Keratinocyte (primary cell): ENCODE measurements at regions not wholly inside any gene's neighbourhood (a gene's known extent, or its start where the extent isn't known, plus 50 kb on each side); places are given as distances from the start of the nearest gene placed in this dataset.

ENCODE experiments used
- DNase-seq: peaks from one replicate; pipeline ENCODE4 v3.0.0-alpha.2; 2011; ENCODE audit warnings: low read depth, missing footprints, low spot score
- FAIRE-seq: peaks from 2 replicates; lab custom pipeline; 2011; peaks lifted over from hg19 to GRCh38; lab: Jason Lieb, UNC
- H2AFZ ChIP-seq: 2 replicates; pipeline ENCODE4 v1.6.0; 2012; ENCODE audit warnings: low read length, control low read depth, inconsistent platforms; ENCODE audit not compliant: control insufficient read depth
- H3K27ac ChIP-seq: 2 replicates; pipeline ENCODE4 v1.5.1; 2011; ENCODE audit warnings: low read length; ENCODE audit not compliant: control insufficient read depth, insufficient read depth
- H3K27me3 ChIP-seq: 3 replicates; pipeline ENCODE4 v1.6.0; 2011; ENCODE audit warnings: low read length; ENCODE audit not compliant: control insufficient read depth, insufficient read depth; ENCODE audit errors: extremely low read depth
- H3K36me3 ChIP-seq, 2 experiments: 2 replicates in 1 of 2; 3 replicates in 1 of 2; pipeline ENCODE4 v1.5.1; 2011; ENCODE audit warnings: low read length in 2 of 2, mild to moderate bottlenecking in 1 of 2; ENCODE audit not compliant: control insufficient read depth in 2 of 2, insufficient read depth in 2 of 2; ENCODE audit errors: extremely low read depth in 1 of 2
- H3K4me1 ChIP-seq: 3 replicates; pipeline ENCODE4 v1.5.1; 2011; ENCODE audit warnings: low read length; ENCODE audit not compliant: control insufficient read depth, insufficient read depth; ENCODE audit errors: extremely low read depth
- H3K4me2 ChIP-seq: 3 replicates; pipeline ENCODE4 v1.6.0; 2011; ENCODE audit warnings: low read depth, low read length; ENCODE audit not compliant: control insufficient read depth, insufficient read depth; ENCODE audit errors: extremely low read depth
- H3K4me3 ChIP-seq, 3 experiments: fragments of 200-600 bp in 1 of 3; sonication (generic) in 1 of 3; 2 replicates in 2 of 3; 3 replicates in 1 of 3; pipeline ENCODE4 v1.5.1; 2011 to 2016; ENCODE audit warnings: low read length in 3 of 3, mild to moderate bottlenecking in 3 of 3, control low read depth in 2 of 3, inconsistent platforms in 1 of 3, low read depth in 1 of 3, mixed read lengths in 1 of 3, mixed run types in 1 of 3, moderate library complexity in 1 of 3; ENCODE audit not compliant: control insufficient read depth in 2 of 3, insufficient read depth in 2 of 3; ENCODE audit errors: extremely low read depth in 1 of 3
- H3K79me2 ChIP-seq: 2 replicates; pipeline ENCODE4 v1.6.0; 2012; ENCODE audit warnings: low read length; ENCODE audit not compliant: control insufficient read depth, insufficient read depth
- H3K9ac ChIP-seq: 3 replicates; pipeline ENCODE4 v1.6.0; 2011; ENCODE audit warnings: low read length; ENCODE audit not compliant: control insufficient read depth, insufficient read depth; ENCODE audit errors: extremely low read depth
- H3K9me1 ChIP-seq: 3 replicates; pipeline ENCODE4 v1.6.0; 2011; ENCODE audit warnings: low read length; ENCODE audit not compliant: control insufficient read depth, insufficient read depth; ENCODE audit errors: extremely low read depth
- H3K9me3 ChIP-seq: 2 replicates; pipeline ENCODE4 v1.5.1; 2012; ENCODE audit warnings: low read depth, low read length; ENCODE audit not compliant: control insufficient read depth
- H4K20me1 ChIP-seq: 3 replicates; pipeline ENCODE4 v1.6.0; 2011; ENCODE audit warnings: low read length; ENCODE audit not compliant: control insufficient read depth, insufficient read depth; ENCODE audit errors: extremely low read depth
- EZH2 ChIP-seq: IDR thresholded peaks from one replicate; pipeline ENCODE4 v1.6.1; 2012; ENCODE audit warnings: inconsistent platforms, mild to moderate bottlenecking, low read length, moderate library complexity
- dilution Hi-C: fragments of 300-500 bp; cut with MboI; formaldehyde crosslinking; loops from one replicate; pipeline ENCODE4 v1.7.0; 2020; ENCODE audit warnings: low sequenced_read_pairs; ENCODE audit not compliant: extremely low pct_ligation_motif_present
- TF ChIP-seq, protein P1 (sequence below), 3 experiments: IDR thresholded peaks in 1 of 3; conservative IDR thresholded peaks in 1 of 3; optimal IDR thresholded peaks in 1 of 3; 2 replicates in 2 of 3; 3 replicates in 1 of 3; pipeline versions ENCODE3 to v1.5.1; 2011; ENCODE audit warnings: low read length in 3 of 3, mild to moderate bottlenecking in 3 of 3, moderate library complexity in 2 of 3, control low read depth in 1 of 3, inconsistent platforms in 1 of 3; ENCODE audit not compliant: insufficient read depth in 2 of 3; ENCODE audit errors: extremely low read depth in 1 of 3

DNA sequence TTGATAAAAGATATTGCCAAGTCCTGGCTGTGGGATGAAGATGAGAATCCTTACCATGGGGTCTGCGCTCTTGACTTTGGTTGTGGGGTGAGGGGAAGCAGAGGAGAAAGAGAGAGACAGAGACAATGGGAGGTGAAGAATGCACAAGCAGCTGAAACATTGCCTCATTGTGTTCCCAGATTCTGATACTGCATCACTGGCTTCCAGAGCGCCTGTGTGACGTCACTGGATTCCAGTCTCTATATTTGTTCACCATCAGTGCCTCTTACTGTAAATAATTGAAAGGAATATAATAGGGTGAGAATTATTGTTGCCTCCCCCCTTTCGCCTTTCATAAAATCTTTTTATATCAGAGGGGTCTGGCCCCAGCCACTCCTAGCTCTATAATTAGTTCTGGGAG is 188.9 kb upstream of the NTF3 start:
- Histone ChIP-seq H3K4me2 (no peak overlapping the region), H3K9me3 (no peaks in the 10 kb centered on the region), H3K36me3 (no peaks in the 10 kb centered on the region), H3K27ac (no peak overlapping the region), H3K9me1 (no peaks in the 10 kb centered on the region), H3K4me3 (no peak overlapping the region), H4K20me1 (no peaks in the 10 kb centered on the region), H3K9ac (no peak overlapping the region), H3K4me1 (no peaks in the 10 kb centered on the region), H2AFZ (no peak overlapping the region), H3K27me3 (no peaks in the 10 kb centered on the region), H3K79me2 (no peaks in the 10 kb centered on the region)
- dilution Hi-C loops: no loop called here
- TF ChIP-seq, protein P1, sequence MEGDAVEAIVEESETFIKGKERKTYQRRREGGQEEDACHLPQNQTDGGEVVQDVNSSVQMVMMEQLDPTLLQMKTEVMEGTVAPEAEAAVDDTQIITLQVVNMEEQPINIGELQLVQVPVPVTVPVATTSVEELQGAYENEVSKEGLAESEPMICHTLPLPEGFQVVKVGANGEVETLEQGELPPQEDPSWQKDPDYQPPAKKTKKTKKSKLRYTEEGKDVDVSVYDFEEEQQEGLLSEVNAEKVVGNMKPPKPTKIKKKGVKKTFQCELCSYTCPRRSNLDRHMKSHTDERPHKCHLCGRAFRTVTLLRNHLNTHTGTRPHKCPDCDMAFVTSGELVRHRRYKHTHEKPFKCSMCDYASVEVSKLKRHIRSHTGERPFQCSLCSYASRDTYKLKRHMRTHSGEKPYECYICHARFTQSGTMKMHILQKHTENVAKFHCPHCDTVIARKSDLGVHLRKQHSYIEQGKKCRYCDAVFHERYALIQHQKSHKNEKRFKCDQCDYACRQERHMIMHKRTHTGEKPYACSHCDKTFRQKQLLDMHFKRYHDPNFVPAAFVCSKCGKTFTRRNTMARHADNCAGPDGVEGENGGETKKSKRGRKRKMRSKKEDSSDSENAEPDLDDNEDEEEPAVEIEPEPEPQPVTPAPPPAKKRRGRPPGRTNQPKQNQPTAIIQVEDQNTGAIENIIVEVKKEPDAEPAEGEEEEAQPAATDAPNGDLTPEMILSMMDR (optimal IDR thresholded peaks at IDR 0.05 in 1 of 3, IDR thresholded peaks at IDR 0.05 in 1 of 3, conservative IDR thresholded peaks at IDR 0.05 in 1 of 3; ENCODE audit: extremely low read depth in 1 of 3, insufficient read depth in 2 of 3, low read length in 3 of 3): no peak
- FAIRE-seq (no peak), DNase-seq (no peak)

DNA sequence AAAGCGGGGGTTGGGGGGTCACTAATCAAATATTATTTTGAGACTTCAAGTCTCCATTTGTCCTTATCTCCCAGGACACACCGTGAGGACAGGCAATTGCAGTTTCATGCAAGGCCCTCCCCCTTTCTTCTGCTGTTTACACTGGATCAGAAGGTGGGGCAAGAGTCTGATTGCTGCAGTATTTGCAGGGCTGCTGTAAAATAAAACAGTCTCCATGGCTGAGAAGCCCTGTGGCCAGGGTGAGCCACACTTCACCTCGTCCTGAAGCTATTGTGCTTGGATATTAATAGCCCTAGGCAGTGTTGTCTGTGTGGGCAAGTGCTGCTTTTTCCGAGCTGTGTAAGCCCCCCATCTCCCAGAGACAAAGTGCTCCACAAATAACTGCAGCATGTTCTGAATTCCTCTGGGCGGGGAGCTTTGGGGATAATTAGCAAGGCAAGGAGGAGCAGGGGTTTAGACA is 187.4 kb upstream of the NTF3 start:
- dilution Hi-C loops: no loop called here
- H3K36me3 ChIP-seq: no peaks in the 10 kb centered on the region
- no peaks in the 10 kb centered on the region for H3K9me3 ChIP-seq
- H2AFZ ChIP-seq: no peak overlapping the region
- H3K4me2 ChIP-seq: no peak overlapping the region
- no peaks in the 10 kb centered on the region for H3K4me1 ChIP-seq
- no peak for TF ChIP-seq EZH2
- TF ChIP-seq, protein P1 (optimal IDR thresholded peaks at IDR 0.05 in 1 of 3, IDR thresholded peaks at IDR 0.05 in 1 of 3, conservative IDR thresholded peaks at IDR 0.05 in 1 of 3; ENCODE audit: extremely low read depth in 1 of 3, insufficient read depth in 2 of 3, low read length in 3 of 3): no peak
- no peak overlapping the region for H3K27ac ChIP-seq
- H3K27me3 ChIP-seq: no peaks in the 10 kb centered on the region
- DNase-seq (no peak), FAIRE-seq (no peak)
- no peak overlapping the region for H3K9ac ChIP-seq
- H3K79me2 ChIP-seq: no peaks in the 10 kb centered on the region
- H3K4me3 ChIP-seq: no peak overlapping the region
- H4K20me1 ChIP-seq: no peaks in the 10 kb centered on the region
- H3K9me1 ChIP-seq: no peaks in the 10 kb centered on the region
